Keratinocyte (primary cell): ENCODE measurements at regions not wholly inside any gene's neighbourhood (a gene's known extent, or its start where the extent isn't known, plus 50 kb on each side); places are given as distances from the start of the nearest gene placed in this dataset.

Source experiments
- DNase-seq: peaks from one replicate; pipeline ENCODE4 v3.0.0-alpha.2; 2011; ENCODE audit warnings: low read depth, missing footprints, low spot score
- FAIRE-seq: peaks from 2 replicates; lab custom pipeline; 2011; peaks lifted over from hg19 to GRCh38; lab: Jason Lieb, UNC
- H2AFZ ChIP-seq: 2 replicates; pipeline ENCODE4 v1.6.0; 2012; ENCODE audit warnings: low read length, control low read depth, inconsistent platforms; ENCODE audit not compliant: control insufficient read depth
- H3K27ac ChIP-seq: 2 replicates; pipeline ENCODE4 v1.5.1; 2011; ENCODE audit warnings: low read length; ENCODE audit not compliant: control insufficient read depth, insufficient read depth
- H3K27me3 ChIP-seq: 3 replicates; pipeline ENCODE4 v1.6.0; 2011; ENCODE audit warnings: low read length; ENCODE audit not compliant: control insufficient read depth, insufficient read depth; ENCODE audit errors: extremely low read depth
- H3K36me3 ChIP-seq, 2 experiments: 2 replicates in 1 of 2; 3 replicates in 1 of 2; pipeline ENCODE4 v1.5.1; 2011; ENCODE audit warnings: low read length in 2 of 2, mild to moderate bottlenecking in 1 of 2; ENCODE audit not compliant: control insufficient read depth in 2 of 2, insufficient read depth in 2 of 2; ENCODE audit errors: extremely low read depth in 1 of 2
- H3K4me1 ChIP-seq: 3 replicates; pipeline ENCODE4 v1.5.1; 2011; ENCODE audit warnings: low read length; ENCODE audit not compliant: control insufficient read depth, insufficient read depth; ENCODE audit errors: extremely low read depth
- H3K4me2 ChIP-seq: 3 replicates; pipeline ENCODE4 v1.6.0; 2011; ENCODE audit warnings: low read depth, low read length; ENCODE audit not compliant: control insufficient read depth, insufficient read depth; ENCODE audit errors: extremely low read depth
- H3K4me3 ChIP-seq, 3 experiments: fragments of 200-600 bp in 1 of 3; sonication (generic) in 1 of 3; 2 replicates in 2 of 3; 3 replicates in 1 of 3; pipeline ENCODE4 v1.5.1; 2011 to 2016; ENCODE audit warnings: low read length in 3 of 3, mild to moderate bottlenecking in 3 of 3, control low read depth in 2 of 3, inconsistent platforms in 1 of 3, low read depth in 1 of 3, mixed read lengths in 1 of 3, mixed run types in 1 of 3, moderate library complexity in 1 of 3; ENCODE audit not compliant: control insufficient read depth in 2 of 3, insufficient read depth in 2 of 3; ENCODE audit errors: extremely low read depth in 1 of 3
- H3K79me2 ChIP-seq: 2 replicates; pipeline ENCODE4 v1.6.0; 2012; ENCODE audit warnings: low read length; ENCODE audit not compliant: control insufficient read depth, insufficient read depth
- H3K9ac ChIP-seq: 3 replicates; pipeline ENCODE4 v1.6.0; 2011; ENCODE audit warnings: low read length; ENCODE audit not compliant: control insufficient read depth, insufficient read depth; ENCODE audit errors: extremely low read depth
- H3K9me1 ChIP-seq: 3 replicates; pipeline ENCODE4 v1.6.0; 2011; ENCODE audit warnings: low read length; ENCODE audit not compliant: control insufficient read depth, insufficient read depth; ENCODE audit errors: extremely low read depth
- H3K9me3 ChIP-seq: 2 replicates; pipeline ENCODE4 v1.5.1; 2012; ENCODE audit warnings: low read depth, low read length; ENCODE audit not compliant: control insufficient read depth
- H4K20me1 ChIP-seq: 3 replicates; pipeline ENCODE4 v1.6.0; 2011; ENCODE audit warnings: low read length; ENCODE audit not compliant: control insufficient read depth, insufficient read depth; ENCODE audit errors: extremely low read depth
- EZH2 ChIP-seq: IDR thresholded peaks from one replicate; pipeline ENCODE4 v1.6.1; 2012; ENCODE audit warnings: inconsistent platforms, mild to moderate bottlenecking, low read length, moderate library complexity
- dilution Hi-C: fragments of 300-500 bp; cut with MboI; formaldehyde crosslinking; loops from one replicate; pipeline ENCODE4 v1.7.0; 2020; ENCODE audit warnings: low sequenced_read_pairs; ENCODE audit not compliant: extremely low pct_ligation_motif_present
- TF ChIP-seq, protein P1 (sequence below), 3 experiments: IDR thresholded peaks in 1 of 3; conservative IDR thresholded peaks in 1 of 3; optimal IDR thresholded peaks in 1 of 3; 2 replicates in 2 of 3; 3 replicates in 1 of 3; pipeline versions ENCODE3 to v1.5.1; 2011; ENCODE audit warnings: low read length in 3 of 3, mild to moderate bottlenecking in 3 of 3, moderate library complexity in 2 of 3, control low read depth in 1 of 3, inconsistent platforms in 1 of 3; ENCODE audit not compliant: insufficient read depth in 2 of 3; ENCODE audit errors: extremely low read depth in 1 of 3

DNA sequence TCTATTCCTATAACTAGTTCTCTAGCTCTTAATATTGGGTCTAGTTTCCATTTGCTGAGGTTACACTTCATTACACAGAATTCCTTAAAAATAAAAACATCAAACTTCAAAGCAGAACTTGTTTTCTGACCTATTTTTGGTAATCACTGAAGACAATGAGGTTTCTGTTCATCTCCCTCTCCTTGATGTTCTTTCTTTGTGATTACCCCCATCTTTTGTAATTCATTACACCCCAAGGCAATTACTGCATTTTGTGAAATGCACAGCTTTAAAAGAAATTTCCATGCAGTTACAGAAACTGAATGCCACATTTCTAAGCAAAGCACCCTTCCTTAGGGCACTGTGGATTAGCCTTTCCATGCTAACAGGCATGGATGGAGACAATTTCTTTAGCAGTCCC lies 363.2 kb upstream of the RND3 start:
- no peak for TF ChIP-seq EZH2
- TF ChIP-seq, protein P1, sequence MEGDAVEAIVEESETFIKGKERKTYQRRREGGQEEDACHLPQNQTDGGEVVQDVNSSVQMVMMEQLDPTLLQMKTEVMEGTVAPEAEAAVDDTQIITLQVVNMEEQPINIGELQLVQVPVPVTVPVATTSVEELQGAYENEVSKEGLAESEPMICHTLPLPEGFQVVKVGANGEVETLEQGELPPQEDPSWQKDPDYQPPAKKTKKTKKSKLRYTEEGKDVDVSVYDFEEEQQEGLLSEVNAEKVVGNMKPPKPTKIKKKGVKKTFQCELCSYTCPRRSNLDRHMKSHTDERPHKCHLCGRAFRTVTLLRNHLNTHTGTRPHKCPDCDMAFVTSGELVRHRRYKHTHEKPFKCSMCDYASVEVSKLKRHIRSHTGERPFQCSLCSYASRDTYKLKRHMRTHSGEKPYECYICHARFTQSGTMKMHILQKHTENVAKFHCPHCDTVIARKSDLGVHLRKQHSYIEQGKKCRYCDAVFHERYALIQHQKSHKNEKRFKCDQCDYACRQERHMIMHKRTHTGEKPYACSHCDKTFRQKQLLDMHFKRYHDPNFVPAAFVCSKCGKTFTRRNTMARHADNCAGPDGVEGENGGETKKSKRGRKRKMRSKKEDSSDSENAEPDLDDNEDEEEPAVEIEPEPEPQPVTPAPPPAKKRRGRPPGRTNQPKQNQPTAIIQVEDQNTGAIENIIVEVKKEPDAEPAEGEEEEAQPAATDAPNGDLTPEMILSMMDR (optimal IDR thresholded peaks at IDR 0.05 in 1 of 3, IDR thresholded peaks at IDR 0.05 in 1 of 3, conservative IDR thresholded peaks at IDR 0.05 in 1 of 3; ENCODE audit: extremely low read depth in 1 of 3, insufficient read depth in 2 of 3, low read length in 3 of 3) = no peak
- no peaks in the 10 kb centered on the region for H3K79me2 ChIP-seq
- no peaks in the 10 kb centered on the region for H3K4me1 ChIP-seq
- no peak for FAIRE-seq
- no peak for DNase-seq
- no peak overlapping the region for H3K27ac ChIP-seq
- no peaks in the 10 kb centered on the region for H3K9me3 ChIP-seq
- no peak overlapping the region for H3K4me3 ChIP-seq
- H3K9me1 ChIP-seq = no peaks in the 10 kb centered on the region
- dilution Hi-C loops = no loop called here
- H3K4me2 ChIP-seq = no peak overlapping the region
- H2AFZ ChIP-seq = no peak overlapping the region
- H3K36me3 ChIP-seq = no peaks in the 10 kb centered on the region
- no peaks in the 10 kb centered on the region for H4K20me1 ChIP-seq
- no peaks in the 10 kb centered on the region for H3K27me3 ChIP-seq
- H3K9ac ChIP-seq = no peak overlapping the region

DNA sequence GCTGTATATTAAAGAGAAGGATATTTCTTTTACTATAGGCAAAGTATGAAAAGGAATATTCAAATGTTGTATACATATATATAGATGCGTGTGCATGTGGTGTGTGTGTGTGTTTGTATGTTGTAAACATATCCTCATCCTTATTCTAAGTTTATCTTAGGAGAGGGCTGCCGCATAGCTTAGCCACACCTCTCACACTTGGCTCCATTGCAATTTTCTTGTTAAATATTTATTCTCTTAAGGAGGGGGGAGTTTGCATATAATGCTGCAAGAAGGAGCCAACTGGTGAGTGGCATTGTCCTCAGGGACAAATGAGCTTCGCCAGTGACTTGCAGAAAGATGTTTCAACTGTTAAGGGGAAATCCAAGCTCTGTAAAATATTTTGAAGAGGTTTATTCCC lies 360.1 kb upstream of the RND3 start:
- Histone ChIP-seq H3K9me1 (no peaks in the 10 kb centered on the region), H2AFZ (no peak overlapping the region), H3K27ac (no peak overlapping the region), H3K27me3 (no peaks in the 10 kb centered on the region), H3K79me2 (no peaks in the 10 kb centered on the region), H3K4me2 (no peak overlapping the region), H3K9ac (no peak overlapping the region), H3K36me3 (no peaks in the 10 kb centered on the region), H3K4me1 (no peaks in the 10 kb centered on the region), H3K4me3 (no peak overlapping the region), H3K9me3 (no peaks in the 10 kb centered on the region), H4K20me1 (no peaks in the 10 kb centered on the region)
- TF ChIP-seq, protein P1 (optimal IDR thresholded peaks at IDR 0.05 in 1 of 3, IDR thresholded peaks at IDR 0.05 in 1 of 3, conservative IDR thresholded peaks at IDR 0.05 in 1 of 3; ENCODE audit: extremely low read depth in 1 of 3, insufficient read depth in 2 of 3, low read length in 3 of 3) = no peak
- TF ChIP-seq EZH2 = no peak
- FAIRE-seq = no peak
- dilution Hi-C loops = no loop called here
- DNase-seq = no peak
